Astrocyte (in vitro differentiated cells and primary cell): ENCODE measurements at regions not wholly inside any gene's neighbourhood (a gene's known extent, or its start where the extent isn't known, plus 50 kb on each side); places are given as distances from the start of the nearest gene placed in this dataset.

Source experiments
- DNase-seq: peaks from one replicate; pipeline ENCODE4 v3.0.0-alpha.2; 2010; ENCODE audit warnings: low read depth
- FAIRE-seq: peaks from 2 replicates; lab custom pipeline; 2011; peaks lifted over from hg19 to GRCh38; lab: Jason Lieb, UNC
- H2AFZ ChIP-seq: 2 replicates; pipeline ENCODE4 v1.6.0; 2012; ENCODE audit warnings: low read depth, low read length, inconsistent platforms
- H3K27ac ChIP-seq: 2 replicates; pipeline ENCODE4 v1.5.1; 2011; ENCODE audit warnings: low read depth, low read length, inconsistent platforms
- H3K27me3 ChIP-seq: 2 replicates; pipeline ENCODE4 v1.6.0; 2011; ENCODE audit warnings: low read length, inconsistent platforms; ENCODE audit not compliant: insufficient read depth
- H3K36me3 ChIP-seq: 2 replicates; pipeline ENCODE4 v1.5.1; 2011; ENCODE audit warnings: low read length, inconsistent platforms; ENCODE audit not compliant: insufficient read depth
- H3K4me1 ChIP-seq: 2 replicates; pipeline ENCODE4 v1.5.1; 2011; ENCODE audit warnings: low read length, inconsistent platforms; ENCODE audit not compliant: insufficient read depth
- H3K4me2 ChIP-seq: 2 replicates; pipeline ENCODE4 v1.6.0; 2012; ENCODE audit warnings: low read length, inconsistent platforms
- H3K4me3 ChIP-seq: 2 replicates; pipeline ENCODE4 v1.5.1; 2011; ENCODE audit warnings: low read depth, mild to moderate bottlenecking, low read length, inconsistent platforms; ENCODE audit not compliant: insufficient read depth
- H3K79me2 ChIP-seq: 2 replicates; pipeline ENCODE4 v1.6.0; 2012; ENCODE audit warnings: mild to moderate bottlenecking, low read length, inconsistent platforms; ENCODE audit not compliant: insufficient read depth
- H3K9ac ChIP-seq: 2 replicates; pipeline ENCODE4 v1.6.0; 2012; ENCODE audit warnings: mild to moderate bottlenecking, low read length, inconsistent platforms
- H3K9me3 ChIP-seq: 2 replicates; pipeline ENCODE4 v1.5.1; 2012; ENCODE audit warnings: low read depth, mild to moderate bottlenecking, low read length, inconsistent platforms; ENCODE audit not compliant: insufficient read depth
- H4K20me1 ChIP-seq: 2 replicates; pipeline ENCODE4 v1.6.0; 2012; ENCODE audit warnings: low read length, inconsistent platforms; ENCODE audit not compliant: insufficient read depth
- H3K27ac Mint-ChIP-seq: one replicate; pipeline ENCODE4 v1.8.0; 2021; ENCODE audit warnings: mild to moderate bottlenecking, mixed read lengths; ENCODE audit not compliant: unreplicated experiment
- H3K27me3 Mint-ChIP-seq: one replicate; pipeline ENCODE4 v1.8.0; 2021; ENCODE audit warnings: low read depth, mixed read lengths; ENCODE audit not compliant: unreplicated experiment
- H3K36me3 Mint-ChIP-seq: one replicate; pipeline ENCODE4 v1.8.0; 2021; ENCODE audit warnings: low read depth, mixed read lengths; ENCODE audit not compliant: unreplicated experiment
- H3K4me1 Mint-ChIP-seq: one replicate; pipeline ENCODE4 v1.8.0; 2021; ENCODE audit warnings: low read depth, mixed read lengths; ENCODE audit not compliant: unreplicated experiment
- H3K4me3 Mint-ChIP-seq: one replicate; pipeline ENCODE4 v1.8.0; 2021; ENCODE audit warnings: mild to moderate bottlenecking, moderate library complexity, mixed read lengths; ENCODE audit not compliant: unreplicated experiment
- H3K9me3 Mint-ChIP-seq: one replicate; pipeline ENCODE4 v1.8.0; 2021; ENCODE audit warnings: mild to moderate bottlenecking, mixed read lengths; ENCODE audit not compliant: unreplicated experiment
- EZH2 ChIP-seq: IDR thresholded peaks from 2 replicates; pipeline ENCODE4 v1.6.1; 2012; ENCODE audit warnings: mild to moderate bottlenecking, low read length, inconsistent platforms; ENCODE audit not compliant: insufficient read depth
- TF ChIP-seq, protein P1 (sequence below): IDR thresholded peaks from 2 replicates; pipeline ENCODE4 v1.5.1; 2011; ENCODE audit warnings: low read depth, mild to moderate bottlenecking, inconsistent platforms, low read length, moderate library complexity; ENCODE audit not compliant: insufficient read depth

DNA sequence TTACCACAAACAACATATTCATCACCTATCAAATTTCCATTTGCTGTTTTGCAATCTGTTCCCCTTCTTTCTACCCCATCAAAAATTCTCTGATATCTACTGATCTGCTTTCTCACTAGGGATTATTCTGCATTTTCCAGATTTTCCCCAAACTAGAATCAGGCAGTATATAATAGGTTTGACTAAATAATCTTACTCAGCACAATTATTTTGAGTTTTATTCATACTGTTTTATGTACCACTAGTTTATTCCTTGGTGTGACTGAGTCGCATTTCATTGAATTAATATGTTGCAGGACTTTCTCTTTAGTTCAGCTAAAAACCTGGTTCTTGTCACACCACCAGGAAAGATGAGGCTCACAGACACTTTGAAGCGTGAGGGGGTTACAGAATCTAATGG, 131.4 kb downstream of the CYLC2 start:
- H3K27me3 Mint-ChIP-seq: no peaks in the 10 kb centered on the region
- Histone ChIP-seq H3K27ac (no peak overlapping the region), H3K9me3 (peaks cover 3% of the 10 kb centered on the region), H3K79me2 (no peaks in the 10 kb centered on the region), H3K36me3 (no peaks in the 10 kb centered on the region), H3K9ac (no peak overlapping the region), H3K4me1 (no peaks in the 10 kb centered on the region), H3K27me3 (no peaks in the 10 kb centered on the region), H3K4me2 (no peak overlapping the region), H4K20me1 (no peaks in the 10 kb centered on the region), H3K4me3 (no peak overlapping the region), H2AFZ (no peak overlapping the region)
- H3K4me3 Mint-ChIP-seq: no peak overlapping the region
- no peaks in the 10 kb centered on the region for H3K36me3 Mint-ChIP-seq
- FAIRE-seq (no peak), DNase-seq (no peak)
- H3K27ac Mint-ChIP-seq: no peak overlapping the region
- peaks cover 5% of the 10 kb centered on the region for H3K9me3 Mint-ChIP-seq
- TF ChIP-seq EZH2: no peak
- TF ChIP-seq, protein P1, sequence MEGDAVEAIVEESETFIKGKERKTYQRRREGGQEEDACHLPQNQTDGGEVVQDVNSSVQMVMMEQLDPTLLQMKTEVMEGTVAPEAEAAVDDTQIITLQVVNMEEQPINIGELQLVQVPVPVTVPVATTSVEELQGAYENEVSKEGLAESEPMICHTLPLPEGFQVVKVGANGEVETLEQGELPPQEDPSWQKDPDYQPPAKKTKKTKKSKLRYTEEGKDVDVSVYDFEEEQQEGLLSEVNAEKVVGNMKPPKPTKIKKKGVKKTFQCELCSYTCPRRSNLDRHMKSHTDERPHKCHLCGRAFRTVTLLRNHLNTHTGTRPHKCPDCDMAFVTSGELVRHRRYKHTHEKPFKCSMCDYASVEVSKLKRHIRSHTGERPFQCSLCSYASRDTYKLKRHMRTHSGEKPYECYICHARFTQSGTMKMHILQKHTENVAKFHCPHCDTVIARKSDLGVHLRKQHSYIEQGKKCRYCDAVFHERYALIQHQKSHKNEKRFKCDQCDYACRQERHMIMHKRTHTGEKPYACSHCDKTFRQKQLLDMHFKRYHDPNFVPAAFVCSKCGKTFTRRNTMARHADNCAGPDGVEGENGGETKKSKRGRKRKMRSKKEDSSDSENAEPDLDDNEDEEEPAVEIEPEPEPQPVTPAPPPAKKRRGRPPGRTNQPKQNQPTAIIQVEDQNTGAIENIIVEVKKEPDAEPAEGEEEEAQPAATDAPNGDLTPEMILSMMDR: no peak
- no peaks in the 10 kb centered on the region for H3K4me1 Mint-ChIP-seq

DNA sequence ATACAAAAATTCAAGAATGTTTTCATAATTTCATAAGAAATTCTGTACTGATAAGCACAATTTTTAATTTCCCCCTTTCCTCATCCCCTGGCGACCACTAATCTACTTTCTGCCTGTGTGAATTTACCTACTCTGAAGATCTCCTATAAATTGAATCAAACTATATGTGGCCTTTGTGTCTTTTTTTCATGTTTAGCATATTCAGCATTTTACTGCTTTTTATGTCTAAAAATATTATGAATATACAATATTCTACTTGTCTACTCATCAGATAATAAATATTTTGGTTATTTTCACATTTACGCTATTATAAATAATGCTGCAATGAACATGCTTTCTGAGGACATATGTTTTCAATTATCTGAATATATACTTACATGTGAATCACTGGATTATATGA, 144.8 kb downstream of the CYLC2 start:
- Histone ChIP-seq H3K4me2 (no peak overlapping the region), H3K27ac (no peak overlapping the region)

DNA sequence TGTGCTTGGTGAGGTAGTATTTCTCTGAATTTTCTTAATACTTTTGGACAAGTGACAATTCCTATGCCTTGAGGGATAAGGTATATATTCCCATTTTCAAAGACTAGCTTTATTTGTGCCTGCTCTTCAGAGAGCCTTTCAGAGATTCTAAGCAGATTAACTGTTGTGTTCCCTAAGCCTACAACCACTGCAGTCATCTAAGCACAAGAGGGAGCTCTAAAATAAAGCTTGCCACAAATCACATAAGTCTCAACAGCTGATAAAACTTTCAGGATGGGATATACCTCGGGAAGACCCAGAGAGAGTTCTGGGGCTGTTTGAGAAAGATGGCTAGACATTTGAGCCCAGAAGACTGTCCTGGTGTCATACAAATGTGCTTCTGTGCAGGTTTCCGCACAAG, 157.3 kb downstream of the CYLC2 start:
- no peak for DNase-seq
- H3K36me3 Mint-ChIP-seq: no peaks in the 10 kb centered on the region
- no peak overlapping the region for H3K27ac Mint-ChIP-seq
- no peak overlapping the region for H3K4me2 ChIP-seq
- H3K4me3 ChIP-seq: no peak overlapping the region
- no peaks in the 10 kb centered on the region for H3K79me2 ChIP-seq
- no peaks in the 10 kb centered on the region for H3K9me3 ChIP-seq
- TF ChIP-seq EZH2: no peak
- H3K9me3 Mint-ChIP-seq: peaks cover 16% of the 10 kb centered on the region
- no peak overlapping the region for H3K4me3 Mint-ChIP-seq
- no peak overlapping the region for H2AFZ ChIP-seq
- no peaks in the 10 kb centered on the region for H3K4me1 ChIP-seq
- FAIRE-seq: no peak
- no peaks in the 10 kb centered on the region for H3K4me1 Mint-ChIP-seq
- H4K20me1 ChIP-seq: no peaks in the 10 kb centered on the region
- H3K9ac ChIP-seq: no peak overlapping the region
- H3K36me3 ChIP-seq: no peaks in the 10 kb centered on the region
- no peaks in the 10 kb centered on the region for H3K27me3 Mint-ChIP-seq
- no peak overlapping the region for H3K27ac ChIP-seq
- no peaks in the 10 kb centered on the region for H3K27me3 ChIP-seq

More for the DNA sequence above, 144.8 kb downstream of the CYLC2 start:
- no peaks in the 10 kb centered on the region for H3K4me1 Mint-ChIP-seq
- H3K36me3 ChIP-seq: no peaks in the 10 kb centered on the region
- H4K20me1 ChIP-seq: no peaks in the 10 kb centered on the region
- no peaks in the 10 kb centered on the region for H3K9me3 ChIP-seq
- H3K9ac ChIP-seq: no peak overlapping the region
- no peaks in the 10 kb centered on the region for H3K9me3 Mint-ChIP-seq
- H3K4me3 ChIP-seq: no peak overlapping the region
- no peak for FAIRE-seq
- no peaks in the 10 kb centered on the region for H3K27me3 Mint-ChIP-seq
- DNase-seq: no peak
- H3K4me3 Mint-ChIP-seq: no peak overlapping the region
- H3K4me1 ChIP-seq: no peaks in the 10 kb centered on the region
- no peak overlapping the region for H2AFZ ChIP-seq
- TF ChIP-seq EZH2: no peak
- TF ChIP-seq, protein P1: no peak
- H3K27ac Mint-ChIP-seq: no peak overlapping the region
- no peaks in the 10 kb centered on the region for H3K79me2 ChIP-seq
- no peaks in the 10 kb centered on the region for H3K36me3 Mint-ChIP-seq
- H3K27me3 ChIP-seq: no peaks in the 10 kb centered on the region
